HG02763 (cell line): ENCODE measurements at regions not wholly inside any gene's neighbourhood (a gene's known extent, or its start where the extent isn't known, plus 50 kb on each side); places are given as distances from the start of the nearest gene placed in this dataset.

ENCODE experiments used
- ATAC-seq: cut with Tn5 transposase; IDR thresholded peaks from one replicate; pipeline ENCODE4 v1.9.1; 2021; ENCODE audit warnings: mild to moderate bottlenecking, moderate library complexity; ENCODE audit not compliant: unreplicated experiment

- ATAC-seq = no peak
Measured at GRCh38 chr20:19889011-19889953, 127.9 kb upstream of the NAA20 start.

GRCh38 chr20:19890445-19891051 lies 126.6 kb upstream of the NAA20 start:
- no peak for ATAC-seq

GRCh38 chr20:19893356-19893755 lies 123.8 kb upstream of the NAA20 start:
- no peak for ATAC-seq

GRCh38 chr20:19895761-19896160 lies 121.4 kb upstream of the NAA20 start:
- ATAC-seq = no peak

- no peak for ATAC-seq
Measured at GRCh38 chr20:19897891-19898290, 119.3 kb upstream of the NAA20 start.

- ATAC-seq = no peak
Measured at GRCh38 chr20:19901226-19901625, 115.9 kb upstream of the NAA20 start.

GRCh38 chr20:19903168-19903811 lies 113.9 kb upstream of the NAA20 start:
- no peak for ATAC-seq

- ATAC-seq = no peak
Measured at GRCh38 chr20:19907326-19908056, 109.7 kb upstream of the NAA20 start.

GRCh38 chr20:19908576-19908975 lies 108.6 kb upstream of the NAA20 start:
- ATAC-seq = no peak

- no peak for ATAC-seq
Measured at GRCh38 chr20:19909725-19910124, 107.4 kb upstream of the NAA20 start.

GRCh38 chr20:19911810-19912382 lies 105.3 kb upstream of the NAA20 start:
- no peak for ATAC-seq

- no peak for ATAC-seq
Measured at GRCh38 chr20:19913349-19913748, 103.8 kb upstream of the NAA20 start.

GRCh38 chr20:19913927-19914614 lies 103.1 kb upstream of the NAA20 start:
- ATAC-seq = no peak

- ATAC-seq = no peak
Measured at GRCh38 chr20:19915111-19915798, 101.9 kb upstream of the NAA20 start.

GRCh38 chr20:19916531-19917485 lies 100.4 kb upstream of the NAA20 start:
- ATAC-seq = no peak

GRCh38 chr20:19918965-19919329 lies 98.2 kb upstream of the NAA20 start:
- ATAC-seq = no peak

- ATAC-seq = no peak
Measured at GRCh38 chr20:19920381-19921138, 96.6 kb upstream of the NAA20 start.

- no peak for ATAC-seq
Measured at GRCh38 chr20:19921284-19921793, 95.8 kb upstream of the NAA20 start.
